ENCODE measurements at regions not wholly inside any gene's neighbourhood (a gene's known extent, or its start where the extent isn't known, plus 50 kb on each side); places are given as distances from the start of the nearest gene placed in this dataset.

DNA sequence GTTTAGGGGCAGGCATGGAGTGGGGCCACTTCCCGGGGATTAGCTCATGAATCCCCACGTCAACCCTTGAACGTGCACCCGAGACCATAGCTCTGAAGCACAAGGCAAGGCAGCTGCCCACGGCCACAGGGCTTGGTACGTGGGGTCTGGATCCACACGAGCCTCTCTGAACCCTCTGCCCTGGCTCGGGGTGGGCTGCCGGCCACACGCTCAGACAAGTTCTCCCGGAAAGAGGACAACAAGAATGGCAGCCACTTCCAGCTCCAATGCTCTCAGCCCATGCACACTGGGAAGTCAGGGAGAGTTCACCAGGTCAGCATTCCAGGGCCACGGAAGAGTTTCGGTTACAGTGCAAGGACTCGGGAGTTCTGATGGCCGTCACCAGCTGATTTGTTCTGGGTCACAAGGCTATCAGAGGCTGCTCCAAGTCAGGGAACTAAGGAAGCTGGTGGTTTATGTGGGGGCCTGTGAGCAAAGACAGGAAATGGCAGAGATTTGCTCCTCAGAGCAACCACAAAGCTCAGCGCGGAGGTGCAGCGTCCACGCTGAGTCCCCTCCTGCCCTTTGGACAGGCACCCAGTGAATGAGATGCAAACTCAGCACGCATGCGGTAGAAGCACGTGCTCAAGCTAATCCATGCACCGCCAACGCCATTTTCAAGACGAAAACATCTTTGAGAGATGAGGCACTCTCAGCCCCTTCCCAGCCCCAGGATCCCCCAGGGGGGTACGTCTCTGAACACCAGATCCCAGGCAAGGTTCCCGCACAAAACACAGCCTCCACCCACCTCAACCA lies 356.4 kb downstream of the FOXL1 start:
- TF ChIP-seq, protein P1, sequence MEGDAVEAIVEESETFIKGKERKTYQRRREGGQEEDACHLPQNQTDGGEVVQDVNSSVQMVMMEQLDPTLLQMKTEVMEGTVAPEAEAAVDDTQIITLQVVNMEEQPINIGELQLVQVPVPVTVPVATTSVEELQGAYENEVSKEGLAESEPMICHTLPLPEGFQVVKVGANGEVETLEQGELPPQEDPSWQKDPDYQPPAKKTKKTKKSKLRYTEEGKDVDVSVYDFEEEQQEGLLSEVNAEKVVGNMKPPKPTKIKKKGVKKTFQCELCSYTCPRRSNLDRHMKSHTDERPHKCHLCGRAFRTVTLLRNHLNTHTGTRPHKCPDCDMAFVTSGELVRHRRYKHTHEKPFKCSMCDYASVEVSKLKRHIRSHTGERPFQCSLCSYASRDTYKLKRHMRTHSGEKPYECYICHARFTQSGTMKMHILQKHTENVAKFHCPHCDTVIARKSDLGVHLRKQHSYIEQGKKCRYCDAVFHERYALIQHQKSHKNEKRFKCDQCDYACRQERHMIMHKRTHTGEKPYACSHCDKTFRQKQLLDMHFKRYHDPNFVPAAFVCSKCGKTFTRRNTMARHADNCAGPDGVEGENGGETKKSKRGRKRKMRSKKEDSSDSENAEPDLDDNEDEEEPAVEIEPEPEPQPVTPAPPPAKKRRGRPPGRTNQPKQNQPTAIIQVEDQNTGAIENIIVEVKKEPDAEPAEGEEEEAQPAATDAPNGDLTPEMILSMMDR (IDR thresholded peaks at IDR 0.05) = no peak
- TF ChIP-seq ZFX (IDR thresholded peaks at IDR 0.05; ENCODE audit: borderline replicate concordance) = no peak

All from 22Rv1 (cell line).